ENCODE measurements at regions not wholly inside any gene's neighbourhood (a gene's known extent, or its start where the extent isn't known, plus 50 kb on each side); places are given as distances from the start of the nearest gene placed in this dataset.

- TF ChIP-seq, protein P1, sequence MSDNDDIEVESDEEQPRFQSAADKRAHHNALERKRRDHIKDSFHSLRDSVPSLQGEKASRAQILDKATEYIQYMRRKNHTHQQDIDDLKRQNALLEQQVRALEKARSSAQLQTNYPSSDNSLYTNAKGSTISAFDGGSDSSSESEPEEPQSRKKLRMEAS (IDR thresholded peaks at IDR 0.05): no peak
- TF ChIP-seq CREB1 (IDR thresholded peaks at IDR 0.05) (no peak), HDAC6 (IDR thresholded peaks at IDR 0.05; ENCODE audit: low read depth, low read length) (no peak)
Measured at GRCh38 chr6:40654828-40655227, 67.7 kb upstream of the LRFN2 start (continued).
